Pancreas (tissue), 10 donors: ENCODE measurements at regions not wholly inside any gene's neighbourhood (a gene's known extent, or its start where the extent isn't known, plus 50 kb on each side); places are given as distances from the start of the nearest gene placed in this dataset.
A peak's percentile ranks its signal among the peaks of the same experiment; 100 is the strongest.
"Not testable (repeated sequence)": the region's sequence is repeated elsewhere in the genome, so short reads cannot be mapped to it uniquely, and the experiment has no call there.

ENCODE experiments used
- ATAC-seq, 4 donors: fragments of 200-7000 bp; cut with Tn5 transposase; one replicate each; pipeline versions ENCODE4 v1.8.0 to v1.9.1; 2020; ENCODE audit warnings: mild to moderate bottlenecking in 4 of 4, moderate library complexity in 4 of 4
- DNase-seq, 6 donors: peaks; one replicate each; pipeline ENCODE4 v3.0.0-alpha.2; 2020
- FAIRE-seq: peaks from 2 replicates; lab custom pipeline; 2012; peaks lifted over from hg19 to GRCh38; lab: Jason Lieb, UNC
- H3K27ac ChIP-seq, 4 donors: fragments of 200-600 bp; sonication (generic); 1 replicate in 3 of 4; 2 replicates in 1 of 4; pipeline versions ENCODE4 v1.5.0 to v1.8.0; 2020
- H3K27me3 ChIP-seq, 4 donors: fragments of 200-600 bp; one replicate each; pipeline ENCODE4 v1.8.0; 2021
- H3K36me3 ChIP-seq, 3 donors: fragments of 200-600 bp; sonication (generic) in 1 of 3; one replicate each; pipeline versions ENCODE4 v1.5.0 to v1.8.0; 2020 to 2021
- H3K4me1 ChIP-seq, 3 donors: fragments of 200-600 bp; one replicate each; pipeline ENCODE4 v1.8.0; 2021
- H3K4me3 ChIP-seq, 4 donors: fragments of 200-600 bp; sonication (generic) in 2 of 4; one replicate each; pipeline versions ENCODE4 v1.5.0 to v1.8.0; 2020 to 2021
- H3K9me3 ChIP-seq, 4 donors: fragments of 200-600 bp; one replicate each; pipeline ENCODE4 v1.8.0; 2021
- WGBS, 2 donors: extraction: QIAGEN DNeasy Blood & Tissue Kit; methylation state at CpG; one replicate each; pipeline ENCODE4 v1.1.7; 2013; 5-methylcytosine and 5-hydroxymethylcytosine counted together
- intact Hi-C, 3 donors: fragments of 100-400 bp; cut with DNase I; formaldehyde crosslinking; loops; one replicate each; pipeline versions ENCODE4 v1.11.1 to v1.14.2; 2022
- TF ChIP-seq, protein P1 (sequence below), 4 donors: fragments of 200-600 bp; sonication (generic) in 3 of 4; IDR thresholded peaks; one replicate each; pipeline versions ENCODE4 v1.5.0 to v1.8.0; 2021; ENCODE audit warnings: antibody characterized with exemption in 4 of 4
- donor health status: healthy with polysubstance abuse.
- donor health status: DM: no; HTN: no; CAD: no; lungs with moderate emphysema.
- donor health status: DM: no; HTN: no; CAD: no.
- donor health status: control.
- donor health status: control.
- donor health status: Bipolar disorder and iron deficiency.
- donor health status: DM: yes; HTN: yes; CAD: no.
- donor health status: DM: no; HTN: no; CAD: no.
- donor health status: DM: no; HTN: no; CAD: no.
- donor health status: DM: yes; HTN: yes; CAD: no.

DNA sequence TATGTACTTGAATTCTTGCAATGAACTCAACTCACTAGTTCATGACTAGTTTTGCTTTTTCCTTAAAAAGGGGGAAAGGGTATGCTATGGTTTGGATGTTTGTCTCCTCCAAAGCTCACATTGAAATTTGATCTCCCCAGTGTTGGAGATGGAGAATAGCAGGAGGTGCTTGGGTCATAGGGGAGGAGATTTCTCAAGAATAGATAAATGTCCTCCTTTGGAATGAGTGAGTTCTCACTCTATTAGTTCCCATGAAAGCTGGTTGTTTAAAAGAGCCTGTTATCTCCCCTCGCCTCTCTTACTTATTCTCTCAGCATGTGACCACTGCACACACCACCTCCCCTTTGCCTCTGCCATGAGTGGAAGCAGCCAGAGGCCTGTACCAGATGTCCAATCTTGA lies 109.4 kb upstream of the INTU start:
- no peak for DNase-seq
- H3K27ac ChIP-seq = no peak overlapping the region
- H3K9me3 ChIP-seq = no peaks in the 10 kb centered on the region
- intact Hi-C loops = no loop called here
- no peaks in the 10 kb centered on the region for H3K36me3 ChIP-seq
- no peak for ATAC-seq
- H3K4me1 ChIP-seq = no peaks in the 10 kb centered on the region
- H3K4me3 ChIP-seq = no peak overlapping the region
- no peaks in the 10 kb centered on the region for H3K27me3 ChIP-seq
- no peak for FAIRE-seq
- 89 to 92% methylated on average over 1 of the region's 1 CpG for WGBS, 2 donors
- TF ChIP-seq, protein P1, sequence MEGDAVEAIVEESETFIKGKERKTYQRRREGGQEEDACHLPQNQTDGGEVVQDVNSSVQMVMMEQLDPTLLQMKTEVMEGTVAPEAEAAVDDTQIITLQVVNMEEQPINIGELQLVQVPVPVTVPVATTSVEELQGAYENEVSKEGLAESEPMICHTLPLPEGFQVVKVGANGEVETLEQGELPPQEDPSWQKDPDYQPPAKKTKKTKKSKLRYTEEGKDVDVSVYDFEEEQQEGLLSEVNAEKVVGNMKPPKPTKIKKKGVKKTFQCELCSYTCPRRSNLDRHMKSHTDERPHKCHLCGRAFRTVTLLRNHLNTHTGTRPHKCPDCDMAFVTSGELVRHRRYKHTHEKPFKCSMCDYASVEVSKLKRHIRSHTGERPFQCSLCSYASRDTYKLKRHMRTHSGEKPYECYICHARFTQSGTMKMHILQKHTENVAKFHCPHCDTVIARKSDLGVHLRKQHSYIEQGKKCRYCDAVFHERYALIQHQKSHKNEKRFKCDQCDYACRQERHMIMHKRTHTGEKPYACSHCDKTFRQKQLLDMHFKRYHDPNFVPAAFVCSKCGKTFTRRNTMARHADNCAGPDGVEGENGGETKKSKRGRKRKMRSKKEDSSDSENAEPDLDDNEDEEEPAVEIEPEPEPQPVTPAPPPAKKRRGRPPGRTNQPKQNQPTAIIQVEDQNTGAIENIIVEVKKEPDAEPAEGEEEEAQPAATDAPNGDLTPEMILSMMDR (IDR thresholded peaks at IDR 0.05) = no peak

DNA sequence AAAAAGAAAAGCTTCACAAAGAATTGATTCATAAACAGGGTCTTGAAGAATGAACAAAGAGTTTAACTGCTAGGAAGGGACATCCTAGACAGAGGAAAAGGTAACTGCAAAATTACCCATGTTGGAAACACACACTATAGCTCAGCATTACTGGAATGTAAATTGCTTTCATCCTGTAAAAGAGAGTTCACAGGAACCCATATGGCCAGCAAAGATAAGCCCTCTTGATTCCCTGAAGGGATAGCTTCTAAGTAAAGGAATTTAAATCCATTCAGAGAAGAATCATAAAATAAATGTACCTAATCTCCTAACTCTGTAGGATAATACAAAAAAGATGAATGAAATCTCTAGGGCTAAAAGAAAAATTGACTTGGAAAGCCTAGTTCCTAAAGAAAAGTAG lies 107.1 kb upstream of the INTU start:
- TF ChIP-seq, protein P1 (IDR thresholded peaks at IDR 0.05) = no peak
- FAIRE-seq (no peak), DNase-seq (no peak), ATAC-seq (no peak)
- H3K9me3 ChIP-seq = no peaks in the 10 kb centered on the region
- intact Hi-C loops = no loop called here
- H3K4me3 ChIP-seq = no peak overlapping the region
- H3K4me1 ChIP-seq = no peaks in the 10 kb centered on the region
- H3K36me3 ChIP-seq = no peaks in the 10 kb centered on the region
- no peaks in the 10 kb centered on the region for H3K27me3 ChIP-seq
- no peak overlapping the region for H3K27ac ChIP-seq

DNA sequence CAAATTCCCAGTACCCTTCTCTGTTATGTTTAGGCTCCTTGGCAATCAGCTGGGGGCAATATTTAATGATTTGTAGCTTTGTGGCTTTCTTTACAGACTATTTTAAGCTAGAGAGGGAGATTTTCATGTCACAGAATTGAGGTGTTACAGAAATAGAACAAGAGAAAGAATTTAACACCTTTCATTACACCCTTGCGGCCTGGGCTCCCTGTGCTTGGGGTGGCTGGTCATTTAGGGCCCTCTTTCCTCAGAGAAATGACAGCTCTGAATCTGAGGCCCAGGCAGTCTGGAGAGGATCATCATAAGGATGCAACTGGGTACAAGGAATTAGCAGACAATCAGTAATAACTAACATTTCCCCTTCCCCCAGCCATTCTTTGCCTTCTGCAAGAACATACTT lies 104.5 kb upstream of the INTU start:
- Histone ChIP-seq H3K36me3 (no peaks in the 10 kb centered on the region), H3K4me3 (no peak overlapping the region), H3K9me3 (no peaks in the 10 kb centered on the region), H3K27ac (no peak overlapping the region), H3K4me1 (peaks cover 0 to 8% (median 8%) of the 10 kb centered on the region in 3 donors), H3K27me3 (no peaks in the 10 kb centered on the region)
- ATAC-seq = no peak
- no peak for DNase-seq
- FAIRE-seq = no peak
- TF ChIP-seq, protein P1 (IDR thresholded peaks at IDR 0.05) = no peak
- intact Hi-C loops = no loop called here
- 88 to 92% methylated on average over 1 of the region's 1 CpG for WGBS, 2 donors

DNA sequence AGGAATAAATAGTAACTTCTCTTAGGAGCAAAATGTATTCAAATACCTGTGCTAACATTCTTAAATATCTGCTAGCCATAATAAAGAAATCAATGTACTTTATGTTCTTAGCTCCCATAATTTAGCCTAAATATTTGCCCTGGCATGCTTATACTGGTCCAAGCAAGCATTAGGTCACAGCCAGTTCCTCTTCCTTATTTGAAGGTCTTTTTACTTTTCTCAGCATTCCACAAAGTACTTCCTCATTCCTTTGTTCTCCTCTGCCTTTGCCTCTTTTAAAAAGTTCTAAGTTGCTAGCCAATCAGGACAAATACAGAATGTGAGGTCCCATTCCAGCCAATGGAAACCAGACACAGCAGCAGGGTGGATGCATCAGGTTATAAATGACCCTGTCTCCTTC lies 102.9 kb upstream of the INTU start:
- ATAC-seq, DNase-seq, intact Hi-C loops, FAIRE-seq, H3K4me3 ChIP-seq, H3K4me1 ChIP-seq, H3K9me3 ChIP-seq, H3K27me3 ChIP-seq, H3K36me3 ChIP-seq, H3K27ac ChIP-seq: not testable (repeated sequence)

DNA sequence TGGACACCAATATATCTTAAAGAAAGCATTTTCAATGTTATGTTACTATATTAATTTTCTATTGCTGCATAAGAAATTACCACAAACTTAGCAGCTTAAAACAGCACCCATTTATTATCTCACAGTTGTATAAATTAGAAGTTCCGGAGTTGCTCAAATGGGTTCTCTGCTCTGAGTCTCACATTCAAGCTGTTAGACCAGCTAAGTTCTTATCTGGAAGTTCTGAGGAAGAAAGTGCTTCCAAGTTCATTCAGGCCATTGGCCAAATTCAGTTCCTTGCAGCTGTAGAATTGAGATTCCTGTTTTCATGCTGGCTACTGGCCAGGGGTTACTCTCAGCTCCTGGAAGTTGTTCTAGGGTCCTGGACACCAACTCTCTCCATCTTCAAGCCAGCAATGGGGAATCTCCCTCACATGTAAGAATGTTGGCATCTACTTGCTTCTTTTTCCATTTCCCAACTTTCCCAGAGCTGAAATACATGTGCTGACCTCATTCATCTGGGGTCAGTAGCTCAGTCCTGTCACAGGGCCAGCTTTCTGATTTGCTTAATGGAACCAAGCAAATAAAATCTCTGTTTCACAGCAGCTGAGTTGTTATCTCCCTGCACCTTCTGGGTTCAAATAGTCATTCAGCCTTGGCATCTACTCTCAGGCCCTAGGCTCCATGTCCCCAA lies 99.6 kb upstream of the INTU start:
- no peak overlapping the region for H3K27ac ChIP-seq
- intact Hi-C loops = no loop called here
- DNase-seq = peak in 4 of 6 donors; percentile 35 to 61 (median 49)
- FAIRE-seq = no peak
- WGBS, 2 donors = 24 to 38% methylated on average over 1 of the region's 1 CpG
- no peaks in the 10 kb centered on the region for H3K9me3 ChIP-seq
- TF ChIP-seq, protein P1 (IDR thresholded peaks at IDR 0.05) = no peak
- H3K36me3 ChIP-seq = no peaks in the 10 kb centered on the region
- no peak overlapping the region for H3K4me3 ChIP-seq
- H3K27me3 ChIP-seq = no peaks in the 10 kb centered on the region
- H3K4me1 ChIP-seq = peaks cover 0 to 10% (median 8%) of the 10 kb centered on the region in 3 donors
- ATAC-seq = peak; percentile 76 to 94 (median 90)
